ENCODE measurements at regions not wholly inside any gene's neighbourhood (a gene's known extent, or its start where the extent isn't known, plus 50 kb on each side); places are given as distances from the start of the nearest gene placed in this dataset.

- no peak overlapping the region for H3K27ac Mint-ChIP-seq
- no peak for DNase-seq
- intact Hi-C loops (cut with micrococcal nuclease) = no loop called here
- POLR2A ChIA-PET = no interaction called here
- H3K4me1 Mint-ChIP-seq (ENCODE audit: low read depth) = no peaks in the 10 kb centered on the region
- CTCF ChIA-PET = no interaction called here
- H3K36me3 Mint-ChIP-seq = no peaks in the 10 kb centered on the region
- peaks cover 49% of the 10 kb centered on the region for H3K9me3 Mint-ChIP-seq
- no peak overlapping the region for H3K4me3 Mint-ChIP-seq
- H3K27me3 Mint-ChIP-seq = no peaks in the 10 kb centered on the region
These were observed 495.7 kb upstream of the VRK2 start for GRCh38 chr2:57550912-57551311.

GRCh38 chr2:57552885-57553284 is 493.7 kb upstream of the VRK2 start:
- ChIA-PET POLR2A (no interaction called here), CTCF (no interaction called here)
- Mint-ChIP-seq H3K27ac (no peak overlapping the region), H3K27me3 (no peaks in the 10 kb centered on the region), H3K4me1 (ENCODE audit: low read depth) (no peaks in the 10 kb centered on the region), H3K4me3 (no peak overlapping the region), H3K36me3 (no peaks in the 10 kb centered on the region), H3K9me3 (peaks cover 38% of the 10 kb centered on the region)
- DNase-seq = no peak
- intact Hi-C loops (cut with micrococcal nuclease) = no loop called here

GRCh38 chr2:57554348-57554747 is 492.3 kb upstream of the VRK2 start:
- Mint-ChIP-seq H3K36me3 (no peaks in the 10 kb centered on the region), H3K9me3 (peaks cover 38% of the 10 kb centered on the region), H3K4me3 (no peak overlapping the region), H3K27me3 (no peaks in the 10 kb centered on the region), H3K4me1 (ENCODE audit: low read depth) (no peaks in the 10 kb centered on the region), H3K27ac (no peak overlapping the region)
- DNase-seq = no peak
- POLR2A ChIA-PET = no interaction called here
- CTCF ChIA-PET = no interaction called here
- intact Hi-C loops (cut with micrococcal nuclease) = no loop called here

GRCh38 chr2:57558312-57558711 is 488.3 kb upstream of the VRK2 start:
- Mint-ChIP-seq H3K9me3 (peaks cover 19% of the 10 kb centered on the region), H3K4me1 (ENCODE audit: low read depth) (no peaks in the 10 kb centered on the region), H3K36me3 (no peaks in the 10 kb centered on the region), H3K27me3 (no peaks in the 10 kb centered on the region), H3K27ac (no peak overlapping the region), H3K4me3 (no peak overlapping the region)
- POLR2A ChIA-PET = no interaction called here
- intact Hi-C loops (cut with micrococcal nuclease) = no loop called here
- CTCF ChIA-PET = no interaction called here
- DNase-seq = no peak

GRCh38 chr2:57562495-57562894 is 484.1 kb upstream of the VRK2 start:
- Mint-ChIP-seq H3K36me3 (no peaks in the 10 kb centered on the region), H3K9me3 (peaks cover 10% of the 10 kb centered on the region), H3K27me3 (no peaks in the 10 kb centered on the region), H3K4me3 (no peak overlapping the region), H3K27ac (no peak overlapping the region), H3K4me1 (ENCODE audit: low read depth) (no peaks in the 10 kb centered on the region)
- no peak for DNase-seq
- POLR2A ChIA-PET = no interaction called here
- CTCF ChIA-PET = no interaction called here
- intact Hi-C loops (cut with micrococcal nuclease) = no loop called here

- Mint-ChIP-seq H3K4me1 (ENCODE audit: low read depth) (no peaks in the 10 kb centered on the region), H3K9me3 (peaks cover 10% of the 10 kb centered on the region)
- CTCF ChIA-PET = no interaction called here
These were observed 483.6 kb upstream of the VRK2 start for GRCh38 chr2:57563015-57563414.

GRCh38 chr2:57567245-57567644 is 479.4 kb upstream of the VRK2 start:
- Mint-ChIP-seq H3K27ac (no peak overlapping the region), H3K4me3 (no peak overlapping the region), H3K27me3 (no peaks in the 10 kb centered on the region), H3K4me1 (ENCODE audit: low read depth) (no peaks in the 10 kb centered on the region), H3K36me3 (no peaks in the 10 kb centered on the region), H3K9me3 (peaks cover 14% of the 10 kb centered on the region)
- DNase-seq = no peak
- POLR2A ChIA-PET = no interaction called here
- intact Hi-C loops (cut with micrococcal nuclease) = no loop called here
- CTCF ChIA-PET = no interaction called here

More at GRCh38 chr2:57563015-57563414, 483.6 kb upstream of the VRK2 start:
- H3K36me3 Mint-ChIP-seq = no peaks in the 10 kb centered on the region
- H3K4me3 Mint-ChIP-seq = no peak overlapping the region
- intact Hi-C loops (cut with micrococcal nuclease) = no loop called here
- H3K27ac Mint-ChIP-seq = no peak overlapping the region
- POLR2A ChIA-PET = no interaction called here
- H3K27me3 Mint-ChIP-seq = no peaks in the 10 kb centered on the region
- DNase-seq = no peak

- intact Hi-C loops (cut with micrococcal nuclease) = no loop called here
- H3K27me3 Mint-ChIP-seq = no peaks in the 10 kb centered on the region
- DNase-seq = no peak
- H3K27ac Mint-ChIP-seq = no peak overlapping the region
- peaks cover 25% of the 10 kb centered on the region for H3K9me3 Mint-ChIP-seq
- H3K4me1 Mint-ChIP-seq (ENCODE audit: low read depth) = no peaks in the 10 kb centered on the region
- H3K4me3 Mint-ChIP-seq = no peak overlapping the region
- POLR2A ChIA-PET = no interaction called here
- H3K36me3 Mint-ChIP-seq = no peaks in the 10 kb centered on the region
- CTCF ChIA-PET = no interaction called here
These were observed 477.2 kb upstream of the VRK2 start for GRCh38 chr2:57569396-57569795.

GRCh38 chr2:57570961-57571360 is 475.6 kb upstream of the VRK2 start:
- H3K9me3 Mint-ChIP-seq = peaks cover 26% of the 10 kb centered on the region

GRCh38 chr2:57575700-57576268 is 470.8 kb upstream of the VRK2 start:
- intact Hi-C loops (cut with micrococcal nuclease) = no loop called here
- Mint-ChIP-seq H3K27ac (no peak overlapping the region), H3K4me1 (ENCODE audit: low read depth) (no peaks in the 10 kb centered on the region), H3K4me3 (no peak overlapping the region), H3K27me3 (no peaks in the 10 kb centered on the region), H3K9me3 (peaks cover 44% of the 10 kb centered on the region), H3K36me3 (no peaks in the 10 kb centered on the region)
- ChIA-PET CTCF (no interaction called here), POLR2A (no interaction called here)
- no peak for DNase-seq

More at GRCh38 chr2:57570961-57571360, 475.6 kb upstream of the VRK2 start:
- H3K27ac Mint-ChIP-seq = no peak overlapping the region
- intact Hi-C loops (cut with micrococcal nuclease) = no loop called here
- no peaks in the 10 kb centered on the region for H3K36me3 Mint-ChIP-seq
- no peak overlapping the region for H3K4me3 Mint-ChIP-seq
- DNase-seq = no peak
- POLR2A ChIA-PET = no interaction called here
- no peaks in the 10 kb centered on the region for H3K27me3 Mint-ChIP-seq
- H3K4me1 Mint-ChIP-seq (ENCODE audit: low read depth) = no peaks in the 10 kb centered on the region
- CTCF ChIA-PET = no interaction called here

- intact Hi-C loops (cut with micrococcal nuclease) = no loop called here
- Mint-ChIP-seq H3K36me3 (no peaks in the 10 kb centered on the region), H3K4me3 (no peak overlapping the region), H3K27me3 (no peaks in the 10 kb centered on the region), H3K27ac (no peak overlapping the region), H3K4me1 (ENCODE audit: low read depth) (no peaks in the 10 kb centered on the region), H3K9me3 (peaks cover 40% of the 10 kb centered on the region)
- ChIA-PET POLR2A (no interaction called here), CTCF (no interaction called here)
- DNase-seq = no peak
These were observed 469.6 kb upstream of the VRK2 start for GRCh38 chr2:57576983-57577382.

- H3K9me3 Mint-ChIP-seq = peaks cover 21% of the 10 kb centered on the region
- intact Hi-C loops (cut with micrococcal nuclease) = no loop called here
These were observed 448.7 kb upstream of the VRK2 start for GRCh38 chr2:57597940-57598339.

GRCh38 chr2:57598551-57598950 is 448.1 kb upstream of the VRK2 start:
- H3K4me1 Mint-ChIP-seq (ENCODE audit: low read depth) = no peaks in the 10 kb centered on the region
- CTCF ChIA-PET = no interaction called here
- H3K9me3 Mint-ChIP-seq = peaks cover 21% of the 10 kb centered on the region
- no peaks in the 10 kb centered on the region for H3K27me3 Mint-ChIP-seq
- POLR2A ChIA-PET = no interaction called here
- no peak for DNase-seq
- intact Hi-C loops (cut with micrococcal nuclease) = no loop called here
- H3K4me3 Mint-ChIP-seq = no peak overlapping the region
- no peak overlapping the region for H3K27ac Mint-ChIP-seq
- no peaks in the 10 kb centered on the region for H3K36me3 Mint-ChIP-seq

More at GRCh38 chr2:57597940-57598339, 448.7 kb upstream of the VRK2 start:
- no peak for DNase-seq
- no peaks in the 10 kb centered on the region for H3K27me3 Mint-ChIP-seq
- no peak overlapping the region for H3K27ac Mint-ChIP-seq
- ChIA-PET CTCF (no interaction called here), POLR2A (no interaction called here)
- no peak overlapping the region for H3K4me3 Mint-ChIP-seq
- no peaks in the 10 kb centered on the region for H3K36me3 Mint-ChIP-seq
- H3K4me1 Mint-ChIP-seq (ENCODE audit: low read depth) = no peaks in the 10 kb centered on the region

- DNase-seq = no peak
- CTCF ChIA-PET = no interaction called here
- H3K36me3 Mint-ChIP-seq = peaks cover 3% of the 10 kb centered on the region
- H3K4me1 Mint-ChIP-seq (ENCODE audit: low read depth) = no peaks in the 10 kb centered on the region
- no peaks in the 10 kb centered on the region for H3K27me3 Mint-ChIP-seq
- POLR2A ChIA-PET = no interaction called here
- no peak overlapping the region for H3K27ac Mint-ChIP-seq
- intact Hi-C loops (cut with micrococcal nuclease) = no loop called here
- H3K9me3 Mint-ChIP-seq = peaks cover 21% of the 10 kb centered on the region
- no peak overlapping the region for H3K4me3 Mint-ChIP-seq
These were observed 443.9 kb upstream of the VRK2 start for GRCh38 chr2:57602733-57603132.
